H1 (cell line): ENCODE measurements at regions not wholly inside any gene's neighbourhood (a gene's known extent, or its start where the extent isn't known, plus 50 kb on each side); places are given as distances from the start of the nearest gene placed in this dataset.

ENCODE experiments used
- CTCF ChIA-PET: fragments of 300-600 bp; sonication (Branson Sonifier 250); formaldehyde crosslinking; loops from one replicate; lab custom pipeline; 2021; ENCODE audit not compliant: partially characterized antibody; lab: Charles Lee
- POLR2A ChIA-PET: fragments of 300-600 bp; sonication (Branson Sonifier 250); formaldehyde crosslinking; loops from one replicate; lab custom pipeline; 2021; ENCODE audit warnings: inconsistent platforms; ENCODE audit not compliant: partially characterized antibody; lab: Charles Lee
- DNase-seq, 2 experiments: peaks; one replicate each; pipeline versions ENCODE4 v3.0.0 to v3.0.0-alpha.2; 2010 to 2022; ENCODE audit warnings: low spot score in 2 of 2, low read depth in 1 of 2, mixed read lengths in 1 of 2
- FAIRE-seq: peaks from 2 replicates; lab custom pipeline; 2011; peaks lifted over from hg19 to GRCh38; lab: Jason Lieb, UNC
- H2AFZ ChIP-seq: 2 replicates; pipeline ENCODE4 v1.8.1; 2012; ENCODE audit warnings: low read length, inconsistent platforms
- H2AK5ac ChIP-seq: 2 replicates; pipeline ENCODE4 v1.6.1; 2013; ENCODE audit warnings: low read depth, low read length
- H2BK120ac ChIP-seq: replicated peaks from 2 replicates; pipeline ENCODE3; 2013; ENCODE audit warnings: low read depth, low read length, inconsistent platforms
- H2BK12ac ChIP-seq: 2 replicates; pipeline ENCODE4 v1.6.1; 2013; ENCODE audit warnings: low read depth, low read length
- H2BK15ac ChIP-seq: 2 replicates; pipeline ENCODE4 v1.6.1; 2013; ENCODE audit warnings: low read length
- H2BK20ac ChIP-seq: 2 replicates; pipeline ENCODE4 v1.6.1; 2013; ENCODE audit warnings: low read length
- H2BK5ac ChIP-seq: 2 replicates; pipeline ENCODE4 v1.6.1; 2013; ENCODE audit warnings: low read depth, low read length
- H3K14ac ChIP-seq: 2 replicates; pipeline ENCODE4 v1.6.1; 2013; ENCODE audit warnings: inconsistent platforms; ENCODE audit not compliant: insufficient read length
- H3K18ac ChIP-seq: 2 replicates; pipeline ENCODE4 v1.6.1; 2013; ENCODE audit warnings: low read length; ENCODE audit errors: extremely low read depth
- H3K23ac ChIP-seq: 2 replicates; pipeline ENCODE4 v1.6.1; 2013; ENCODE audit warnings: inconsistent platforms; ENCODE audit not compliant: insufficient read length
- H3K23me2 ChIP-seq: 2 replicates; pipeline ENCODE4 v1.6.1; 2013; ENCODE audit warnings: low read depth, low read length
- H3K27ac ChIP-seq: 2 replicates; pipeline ENCODE4 v1.6.1; 2011; ENCODE audit warnings: low read depth, low read length, inconsistent platforms
- H3K27me3 ChIP-seq, 4 experiments: replicated peaks in 1 of 4; 1 replicate in 1 of 4; 2 replicates in 3 of 4; pipeline versions ENCODE4 v1.6.1 to v1.8.1; 2011 to 2013; ENCODE audit warnings: low read length in 3 of 4, mild to moderate bottlenecking in 3 of 4, inconsistent platforms in 2 of 4, mixed read lengths in 2 of 4, moderate library complexity in 1 of 4; ENCODE audit not compliant: control insufficient read depth in 3 of 4, insufficient read depth in 3 of 4; ENCODE audit errors: extremely low read depth in 1 of 4
- H3K36me3 ChIP-seq, 4 experiments: 2 replicates each; pipeline versions ENCODE4 v1.6.1 to v1.8.1; 2011 to 2013; ENCODE audit warnings: mild to moderate bottlenecking in 4 of 4, low read length in 3 of 4, moderate library complexity in 2 of 4, control low read depth in 1 of 4, inconsistent platforms in 1 of 4; ENCODE audit not compliant: insufficient read depth in 4 of 4, control insufficient read depth in 2 of 4
- H3K4ac ChIP-seq: replicated peaks from 2 replicates; pipeline ENCODE3; 2013; ENCODE audit warnings: low read length, low read depth, mixed read lengths, inconsistent platforms; ENCODE audit not compliant: insufficient read length
- H3K4me1 ChIP-seq, 4 experiments: replicated peaks in 1 of 4; 1 replicate in 1 of 4; 2 replicates in 3 of 4; pipeline versions ENCODE4 v1.6.1 to v1.8.1; 2011 to 2013; ENCODE audit warnings: low read length in 3 of 4, inconsistent platforms in 2 of 4, mixed read lengths in 1 of 4; ENCODE audit not compliant: insufficient read depth in 4 of 4, control insufficient read depth in 3 of 4
- H3K4me2 ChIP-seq, 2 experiments: 2 replicates each; pipeline versions ENCODE4 v1.6.1 to v1.8.1; 2011 to 2013; ENCODE audit warnings: low read depth in 2 of 2, low read length in 2 of 2, control low read depth in 1 of 2, inconsistent platforms in 1 of 2, mild to moderate bottlenecking in 1 of 2; ENCODE audit not compliant: insufficient read depth in 1 of 2
- H3K4me3 ChIP-seq, 4 experiments: fragments of 200-600, 300-600 bp in 1 of 4; sonication (generic), shearing (Covaris generic), sonication (Bioruptor Twin) in 1 of 4; 2 replicates each; pipeline versions ENCODE4 v1.5.1 to v1.8.1; 2011 to 2016; ENCODE audit warnings: low read length in 4 of 4, low read depth in 3 of 4, control low read depth in 2 of 4, inconsistent platforms in 2 of 4, mild to moderate bottlenecking in 2 of 4, mixed read lengths in 1 of 4, moderate library complexity in 1 of 4; ENCODE audit not compliant: insufficient read depth in 2 of 4; ENCODE audit errors: extremely low read depth in 1 of 4
- H3K56ac ChIP-seq: replicated peaks from 2 replicates; pipeline ENCODE3; 2013; ENCODE audit warnings: low read depth, mild to moderate bottlenecking, mixed read lengths, low read length, inconsistent platforms; ENCODE audit not compliant: insufficient read length
- H3K79me1 ChIP-seq: 2 replicates; pipeline ENCODE4 v1.6.1; 2013; ENCODE audit warnings: low read depth, low read length, control low read depth
- H3K79me2 ChIP-seq, 2 experiments: 2 replicates each; pipeline versions ENCODE4 v1.6.1 to v1.8.1; 2012 to 2013; ENCODE audit warnings: low read length in 2 of 2, mild to moderate bottlenecking in 2 of 2, inconsistent platforms in 1 of 2; ENCODE audit not compliant: insufficient read depth in 2 of 2, control insufficient read depth in 1 of 2
- H3K9ac ChIP-seq, 4 experiments: replicated peaks in 1 of 4; 1 replicate in 1 of 4; 2 replicates in 3 of 4; pipeline versions ENCODE4 v1.6.1 to v1.8.1; 2011 to 2013; ENCODE audit warnings: low read depth in 3 of 4, low read length in 3 of 4, control low read depth in 2 of 4, mild to moderate bottlenecking in 2 of 4, moderate library complexity in 2 of 4, inconsistent platforms in 1 of 4; ENCODE audit errors: extremely low read depth in 1 of 4
- H3K9me3 ChIP-seq, 2 experiments: 2 replicates each; pipeline versions ENCODE4 v1.6.1 to v1.8.1; 2012 to 2013; ENCODE audit warnings: mild to moderate bottlenecking in 2 of 2, moderate library complexity in 2 of 2, control low read depth in 1 of 2, inconsistent platforms in 1 of 2, low read depth in 1 of 2, low read length in 1 of 2, mixed read lengths in 1 of 2; ENCODE audit not compliant: insufficient read depth in 2 of 2
- H4K20me1 ChIP-seq, 2 experiments: replicated peaks in 1 of 2; 2 replicates each; pipeline versions ENCODE3 to v1.8.1; 2011 to 2013; ENCODE audit warnings: inconsistent platforms in 2 of 2, low read length in 2 of 2, mild to moderate bottlenecking in 1 of 2; ENCODE audit not compliant: insufficient read depth in 2 of 2, control insufficient read depth in 1 of 2
- H4K5ac ChIP-seq: 2 replicates; pipeline ENCODE4 v1.6.1; 2013; ENCODE audit warnings: low read length, low read depth, mixed read lengths, inconsistent platforms; ENCODE audit not compliant: insufficient read length
- H4K8ac ChIP-seq: 2 replicates; pipeline ENCODE4 v1.8.0; 2013; ENCODE audit warnings: mild to moderate bottlenecking, moderate library complexity, low read length, inconsistent platforms; ENCODE audit not compliant: insufficient read depth; ENCODE audit errors: extremely low read depth
- H4K91ac ChIP-seq: replicated peaks from 2 replicates; pipeline ENCODE3; 2013; ENCODE audit warnings: low read length, mixed read lengths, inconsistent platforms; ENCODE audit not compliant: insufficient read length
- BCL11A ChIP-seq, 2 experiments: IDR thresholded peaks; one replicate each; pipeline ENCODE4 v1.6.1; 2011; ENCODE audit warnings: low read depth in 2 of 2, low read length in 2 of 2, mild to moderate bottlenecking in 2 of 2
- BRCA1 ChIP-seq: IDR thresholded peaks from 2 replicates; pipeline ENCODE4 v1.6.1; 2012; ENCODE audit warnings: low read depth, low read length, improper control_type of control experiment
- CBX5 ChIP-seq: fragments of 300-800, 300-1000 bp; sonication (generic); IDR thresholded peaks from 2 replicates; pipeline ENCODE4 v1.7.1; 2016; ENCODE audit warnings: antibody characterized with exemption, low read length, low read depth
- CHD1 ChIP-seq: IDR thresholded peaks from 2 replicates; pipeline ENCODE4 v1.6.1; 2012; ENCODE audit warnings: low read depth, low read length, improper control_type of control experiment
- GTF2F1 ChIP-seq: IDR thresholded peaks from 2 replicates; pipeline ENCODE4 v1.6.1; 2012; ENCODE audit warnings: low read depth, low read length, improper control_type of control experiment, borderline replicate concordance
- JUN ChIP-seq: IDR thresholded peaks from 2 replicates; pipeline ENCODE4 v1.6.1; 2011; ENCODE audit warnings: low read depth, mild to moderate bottlenecking, improper control_type of control experiment, low read length
- RAD21 ChIP-seq, 2 experiments: IDR thresholded peaks in 1 of 2; conservative IDR thresholded peaks in 1 of 2; 2 replicates each; pipeline ENCODE4 v1.6.1; 2011; ENCODE audit warnings: low read depth in 2 of 2, low read length in 2 of 2, improper control_type of control experiment in 1 of 2, inconsistent platforms in 1 of 2, mild to moderate bottlenecking in 1 of 2, moderate library complexity in 1 of 2
- TAF7 ChIP-seq: optimal IDR thresholded peaks from 2 replicates; pipeline ENCODE3; 2011; ENCODE audit warnings: low read depth, mild to moderate bottlenecking, inconsistent platforms, low read length, moderate library complexity, borderline replicate concordance
- TEAD4 ChIP-seq: IDR thresholded peaks from 2 replicates; pipeline ENCODE4 v1.6.1; 2012; ENCODE audit warnings: low read depth, low read length, inconsistent platforms, mixed read lengths
- WGBS, 2 experiments: shearing (Covaris generic) in 1 of 2; methylation state at CpG; one replicate each; pipeline versions ENCODE4 v1.1.6 to v1.1.7; 2013 to 2015; ENCODE audit warnings: low lambda C conversion rate in 2 of 2, mixed read lengths in 2 of 2, inconsistent platforms in 1 of 2, low coverage in 1 of 2, missing lambda C conversion rate in 1 of 2; ENCODE audit not compliant: insufficient replicate concordance in 2 of 2, insufficient coverage in 1 of 2, insufficient read length in 1 of 2; ENCODE audit errors: extremely low coverage in 1 of 2, missing lambda C conversion rate in 1 of 2; 5-methylcytosine and 5-hydroxymethylcytosine counted together
- TF ChIP-seq, protein P1 (sequence below): IDR thresholded peaks from 2 replicates; pipeline ENCODE4 v1.6.1; 2012; ENCODE audit warnings: inconsistent platforms
- TF ChIP-seq, protein P2 (sequence below): IDR thresholded peaks from 2 replicates; pipeline ENCODE4 v1.6.1; 2012; ENCODE audit warnings: low read length, inconsistent platforms
- TF ChIP-seq, protein P3 (sequence below): IDR thresholded peaks from 2 replicates; pipeline ENCODE4 v1.6.1; 2011; ENCODE audit warnings: low read depth, mild to moderate bottlenecking, low read length; ENCODE audit not compliant: insufficient read depth

DNA sequence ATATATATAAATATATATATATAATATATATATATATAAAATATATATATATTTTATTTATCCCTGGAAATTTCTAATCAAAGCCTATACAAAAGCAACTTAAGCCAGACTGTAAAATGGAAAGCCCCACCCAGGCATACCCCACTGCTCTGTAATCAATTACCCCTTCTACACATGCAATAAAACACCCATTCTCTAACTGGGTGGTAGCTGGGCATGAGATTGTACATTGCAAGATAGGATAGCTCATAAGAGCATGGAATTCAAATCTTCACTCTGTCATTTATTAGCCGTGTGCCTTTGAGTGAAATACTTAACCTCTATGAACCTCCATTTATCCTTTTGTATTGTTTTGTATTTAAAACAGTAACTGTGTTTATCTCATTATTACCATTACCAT is 405.3 kb upstream of the SLC30A5 start:
- CTCF ChIA-PET, result interaction anchor here (0.8 kb wide), 1 partner anchor 402 kb away, joined by 3 read pairs; no protein-coding TSS in a partner anchor
- no peak overlapping the region for H2AFZ ChIP-seq
- TF ChIP-seq JUN (no peak), BCL11A (IDR thresholded peaks at IDR 0.05; ENCODE audit: low read depth in 2 of 2, low read length in 2 of 2) (no peak), GTF2F1 (no peak), CHD1 (no peak), RAD21 (IDR thresholded peaks at IDR 0.05 in 1 of 2, conservative IDR thresholded peaks at IDR 0.05 in 1 of 2; ENCODE audit: low read depth in 2 of 2, low read length in 2 of 2) (no peak), CBX5 (no peak), BRCA1 (no peak), TAF7 (no peak), TEAD4 (no peak)
- TF ChIP-seq, protein P1, sequence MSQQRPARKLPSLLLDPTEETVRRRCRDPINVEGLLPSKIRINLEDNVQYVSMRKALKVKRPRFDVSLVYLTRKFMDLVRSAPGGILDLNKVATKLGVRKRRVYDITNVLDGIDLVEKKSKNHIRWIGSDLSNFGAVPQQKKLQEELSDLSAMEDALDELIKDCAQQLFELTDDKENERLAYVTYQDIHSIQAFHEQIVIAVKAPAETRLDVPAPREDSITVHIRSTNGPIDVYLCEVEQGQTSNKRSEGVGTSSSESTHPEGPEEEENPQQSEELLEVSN, result no peak
- TF ChIP-seq, protein P2, sequence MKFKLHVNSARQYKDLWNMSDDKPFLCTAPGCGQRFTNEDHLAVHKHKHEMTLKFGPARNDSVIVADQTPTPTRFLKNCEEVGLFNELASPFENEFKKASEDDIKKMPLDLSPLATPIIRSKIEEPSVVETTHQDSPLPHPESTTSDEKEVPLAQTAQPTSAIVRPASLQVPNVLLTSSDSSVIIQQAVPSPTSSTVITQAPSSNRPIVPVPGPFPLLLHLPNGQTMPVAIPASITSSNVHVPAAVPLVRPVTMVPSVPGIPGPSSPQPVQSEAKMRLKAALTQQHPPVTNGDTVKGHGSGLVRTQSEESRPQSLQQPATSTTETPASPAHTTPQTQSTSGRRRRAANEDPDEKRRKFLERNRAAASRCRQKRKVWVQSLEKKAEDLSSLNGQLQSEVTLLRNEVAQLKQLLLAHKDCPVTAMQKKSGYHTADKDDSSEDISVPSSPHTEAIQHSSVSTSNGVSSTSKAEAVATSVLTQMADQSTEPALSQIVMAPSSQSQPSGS, result no peak
- TF ChIP-seq, protein P3, sequence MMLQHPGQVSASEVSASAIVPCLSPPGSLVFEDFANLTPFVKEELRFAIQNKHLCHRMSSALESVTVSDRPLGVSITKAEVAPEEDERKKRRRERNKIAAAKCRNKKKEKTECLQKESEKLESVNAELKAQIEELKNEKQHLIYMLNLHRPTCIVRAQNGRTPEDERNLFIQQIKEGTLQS, result no peak

More for the DNA sequence above, 405.3 kb upstream of the SLC30A5 start:
- Histone ChIP-seq H2BK12ac (no peak overlapping the region), H3K4ac (no peak overlapping the region), H3K14ac (no peak overlapping the region), H3K4me3 (no peak overlapping the region), H3K27me3 (no peaks in the 10 kb centered on the region), H3K56ac (no peak overlapping the region), H3K36me3 (no peaks in the 10 kb centered on the region), H3K4me2 (no peak overlapping the region), H3K79me1 (no peaks in the 10 kb centered on the region), H3K9me3 (peaks cover 10 to 14% of the 10 kb centered on the region in 2 experiments), H3K79me2 (no peaks in the 10 kb centered on the region), H4K8ac (no peak overlapping the region), H4K20me1 (no peaks in the 10 kb centered on the region), H2BK15ac (no peak overlapping the region), H3K18ac (no peak overlapping the region), H3K27ac (no peak overlapping the region), H4K91ac (no peak overlapping the region), H2BK5ac (no peak overlapping the region), H3K23ac (no peak overlapping the region), H3K9ac (no peak overlapping the region), H2BK120ac (no peak overlapping the region), H3K23me2 (no peaks in the 10 kb centered on the region), H2BK20ac (no peak overlapping the region), H2AK5ac (no peak overlapping the region), H3K4me1 (no peaks in the 10 kb centered on the region), H4K5ac (no peak overlapping the region)
- no peak for FAIRE-seq
- no peak for DNase-seq
- POLR2A ChIA-PET, result no interaction called here
- WGBS, 2 experiments, result 90% methylated on average over 1 of the region's 1 CpG; no CpG with 5 or more reads in 1 of the 2 experiments
